ENCODE measurements at regions not wholly inside any gene's neighbourhood (a gene's known extent, or its start where the extent isn't known, plus 50 kb on each side); places are given as distances from the start of the nearest gene placed in this dataset.

- DNase-seq: no peak
Observed at GRCh38 chr21:26412885-26413284, 160.2 kb downstream of the CYYR1 start.

DNA sequence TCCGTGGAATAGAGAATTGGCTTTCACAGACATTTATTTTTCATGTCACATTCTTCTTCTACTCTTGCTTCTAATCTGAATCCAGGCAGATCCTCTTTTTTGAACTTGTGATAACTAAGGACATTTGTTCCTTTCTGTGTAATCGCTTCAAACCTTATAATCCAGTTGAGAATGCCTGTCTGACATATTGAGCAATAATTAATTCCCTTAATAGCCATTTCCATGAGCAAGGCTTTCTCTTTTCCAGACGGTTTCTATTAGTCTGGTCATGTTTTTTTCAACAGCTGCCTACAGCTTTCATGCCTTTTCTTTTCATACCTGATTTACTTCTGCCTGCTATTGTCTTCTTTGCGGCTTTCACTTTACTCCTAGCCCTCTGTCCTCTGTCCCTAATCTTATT, 163.4 kb downstream of the CYYR1 start:
- no peak for DNase-seq

DNA sequence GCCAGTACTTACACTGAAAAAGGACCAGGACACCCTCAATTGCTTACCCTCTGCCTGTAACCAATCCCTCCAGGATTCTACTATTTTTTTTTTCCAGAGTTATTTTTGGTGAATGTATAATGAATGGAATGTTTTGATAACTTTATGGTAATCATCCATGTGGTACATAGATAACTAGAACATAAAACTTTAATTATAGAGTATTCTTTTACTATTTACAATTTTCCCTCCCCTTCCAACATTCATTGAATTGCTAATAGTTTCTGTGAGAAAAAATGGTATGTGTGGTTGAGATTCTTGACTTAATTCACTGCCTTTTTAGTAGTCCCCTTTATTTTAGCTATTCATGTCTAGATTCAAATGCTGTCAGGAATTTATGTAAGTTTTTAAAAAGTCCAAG, 164.6 kb downstream of the CYYR1 start:
- DNase-seq: no peak

DNA sequence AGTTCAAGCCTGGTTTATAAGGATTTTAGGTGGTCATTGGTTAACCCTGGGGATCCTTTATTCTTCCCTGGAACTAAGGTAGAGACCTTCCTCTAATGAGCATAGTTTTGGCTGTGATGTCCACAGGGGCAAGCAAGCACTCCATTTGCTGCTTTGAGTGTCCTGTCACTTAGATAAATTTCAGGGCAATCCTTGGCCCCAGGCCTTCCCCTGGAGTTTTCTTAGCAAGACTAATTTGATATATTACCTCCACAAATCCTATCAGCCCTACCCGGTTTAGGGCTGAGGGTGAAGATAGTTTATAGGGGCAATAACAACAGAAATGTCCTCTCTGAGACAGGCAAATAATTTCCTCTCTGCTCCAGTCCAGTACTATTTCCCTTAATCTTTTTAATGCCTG, 166.6 kb downstream of the CYYR1 start:
- no peak for DNase-seq

GRCh38 chr21:26405735-26406361, 167.2 kb downstream of the CYYR1 start:
- DNase-seq: peak; percentile 14

DNA sequence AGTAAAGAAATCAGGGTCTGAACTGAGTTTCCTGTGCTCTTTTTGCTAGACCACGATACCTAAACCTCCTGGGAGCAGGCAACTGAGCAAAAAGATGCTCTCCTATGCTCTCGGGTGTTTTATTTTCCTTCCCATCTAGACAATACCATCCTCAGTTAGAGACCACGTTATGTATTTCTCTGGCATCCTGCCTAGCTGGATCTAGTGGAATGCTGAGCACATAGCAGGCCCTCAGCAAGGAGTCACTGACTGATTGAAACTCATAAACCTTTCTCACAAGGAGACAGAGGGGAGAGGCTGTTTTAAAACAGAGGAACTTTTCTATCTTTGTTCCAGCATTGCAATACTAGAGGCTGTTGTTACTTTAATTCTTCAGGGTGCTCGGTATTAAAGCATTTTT, 168.0 kb downstream of the CYYR1 start:
- no peak for DNase-seq

GRCh38 chr21:26404288-26404687, 168.8 kb downstream of the CYYR1 start:
- DNase-seq: no peak

DNA sequence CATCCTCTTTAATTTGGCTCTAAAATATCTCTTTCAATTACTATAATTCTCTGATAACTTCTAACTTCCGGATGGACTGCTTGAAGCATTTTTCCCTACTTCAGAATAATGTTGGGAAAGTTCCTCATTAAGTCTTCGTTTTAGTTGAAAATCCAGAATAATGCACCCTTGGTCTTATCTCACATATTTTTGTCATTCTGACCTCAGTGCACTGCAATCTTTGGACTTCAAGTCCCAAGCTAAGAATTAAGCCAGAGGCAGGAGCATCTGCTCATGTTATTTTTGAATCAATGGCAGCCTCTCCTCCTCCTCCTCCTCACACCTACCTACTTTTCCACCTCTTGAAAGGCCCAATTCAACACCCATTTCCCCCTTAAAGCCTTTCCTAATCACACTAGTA, 169.8 kb downstream of the CYYR1 start:
- no peak for DNase-seq

DNA sequence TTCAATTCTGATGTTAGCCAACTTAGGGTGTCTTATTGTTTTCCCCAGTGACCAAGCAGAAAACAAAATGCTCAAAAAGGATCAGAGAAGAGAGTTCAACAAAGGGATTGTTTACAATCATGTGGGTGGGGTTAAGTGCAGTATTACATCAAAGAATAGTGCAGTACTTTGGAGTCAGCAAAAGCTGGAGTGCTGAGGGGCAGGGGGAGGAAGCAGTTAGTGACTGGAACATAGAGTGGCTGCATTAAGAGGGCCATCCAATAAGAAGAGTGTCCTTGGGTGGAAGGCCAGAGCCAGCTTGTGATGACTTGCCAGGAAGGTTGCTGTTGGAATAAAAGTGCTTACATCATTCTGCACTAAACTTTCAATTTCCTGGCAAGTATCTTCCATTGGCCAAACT, 175.5 kb downstream of the CYYR1 start:
- DNase-seq: no peak

DNA sequence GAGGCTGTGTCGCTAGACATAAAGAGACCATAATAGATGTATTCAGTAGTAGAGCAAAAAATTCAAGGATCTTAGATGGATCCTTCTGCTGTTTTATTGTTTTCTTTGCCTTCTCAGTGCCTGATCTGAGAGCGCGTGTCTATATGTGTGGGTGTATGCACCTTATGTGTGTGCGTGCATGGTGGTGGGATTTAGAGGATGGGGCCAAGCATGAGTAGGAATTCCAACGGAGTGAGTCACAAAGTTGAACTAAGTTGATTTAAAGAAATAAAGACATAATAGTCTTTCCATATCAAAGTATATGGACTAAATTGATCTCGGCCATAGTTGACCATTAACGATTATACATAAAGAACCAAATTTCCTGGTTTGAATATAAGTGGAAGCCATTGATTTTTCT, 178.7 kb downstream of the CYYR1 start:
- DNase-seq: no peak

DNA sequence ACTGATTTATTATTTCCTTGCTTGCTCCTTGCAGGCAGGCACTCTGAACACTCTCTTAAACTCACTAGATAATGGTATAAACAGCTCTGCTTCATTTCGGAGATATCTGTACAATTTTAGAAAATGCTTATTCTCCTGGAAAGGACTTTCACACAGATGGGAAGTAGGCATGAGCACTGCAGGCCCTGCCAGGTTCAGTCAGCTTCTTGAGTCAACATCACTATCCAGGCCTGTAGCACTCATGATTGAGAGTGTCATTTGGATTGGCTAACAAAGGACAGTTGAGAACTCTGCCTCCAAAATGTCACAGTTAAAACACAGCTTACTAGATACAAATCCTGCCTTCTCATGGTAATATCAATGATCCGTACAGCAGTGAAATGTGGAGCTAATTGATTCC, 181.9 kb downstream of the CYYR1 start:
- no peak for DNase-seq

DNA sequence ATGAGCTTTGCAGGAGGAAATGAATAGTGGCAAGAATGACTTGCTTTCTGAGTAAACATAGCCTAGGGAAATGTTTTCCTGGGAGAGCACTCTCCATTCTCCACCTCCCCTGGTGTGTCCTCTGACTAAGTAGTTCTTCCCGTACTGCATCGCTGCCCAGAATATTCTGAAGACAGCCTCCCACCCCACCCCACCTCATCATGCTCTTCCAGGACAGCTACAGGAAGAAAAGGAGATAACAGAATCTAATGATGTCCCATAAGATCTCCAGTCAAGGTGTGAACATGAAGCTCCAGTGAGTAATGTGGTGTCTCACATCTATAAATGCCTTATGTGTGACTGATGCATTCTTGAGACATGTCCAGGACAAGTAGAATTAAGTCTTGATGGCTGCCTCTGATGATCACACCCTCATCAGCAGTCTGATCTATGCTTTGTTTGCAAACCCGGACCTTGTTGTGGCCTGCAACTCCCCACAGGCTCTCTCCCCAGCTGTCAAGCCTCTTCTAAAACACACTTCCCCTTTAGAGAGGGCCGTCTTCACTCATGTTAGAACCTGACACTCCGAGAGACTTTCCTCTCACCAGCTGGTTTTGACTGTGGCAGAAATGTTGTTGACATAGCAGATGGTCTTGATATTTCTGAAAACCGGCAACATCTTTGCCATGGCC, 183.0 kb downstream of the CYYR1 start:
- peak; percentile 13 for DNase-seq

- DNase-seq: no peak
Observed at GRCh38 chr21:26388731-26389231, 184.3 kb downstream of the CYYR1 start.

DNA sequence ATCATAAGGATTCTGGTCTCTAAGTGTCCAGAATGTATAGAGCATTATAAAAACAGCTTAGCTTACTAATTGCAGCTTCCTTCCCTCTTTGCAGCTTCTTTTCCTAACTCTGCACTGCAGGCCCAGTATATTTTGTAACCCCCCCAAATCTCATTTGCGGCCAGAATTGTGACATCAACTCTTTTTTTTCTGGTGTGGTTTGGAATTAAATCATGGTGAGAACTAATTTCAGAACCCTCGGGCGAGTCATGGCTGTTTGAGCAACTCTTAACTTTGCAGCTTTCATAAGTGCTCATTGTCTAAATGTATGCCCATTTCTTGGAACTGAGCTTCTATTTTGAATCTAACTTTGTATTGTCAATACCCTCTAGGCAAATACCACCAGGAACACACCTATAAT, 187.4 kb downstream of the CYYR1 start:
- no peak for DNase-seq

DNA sequence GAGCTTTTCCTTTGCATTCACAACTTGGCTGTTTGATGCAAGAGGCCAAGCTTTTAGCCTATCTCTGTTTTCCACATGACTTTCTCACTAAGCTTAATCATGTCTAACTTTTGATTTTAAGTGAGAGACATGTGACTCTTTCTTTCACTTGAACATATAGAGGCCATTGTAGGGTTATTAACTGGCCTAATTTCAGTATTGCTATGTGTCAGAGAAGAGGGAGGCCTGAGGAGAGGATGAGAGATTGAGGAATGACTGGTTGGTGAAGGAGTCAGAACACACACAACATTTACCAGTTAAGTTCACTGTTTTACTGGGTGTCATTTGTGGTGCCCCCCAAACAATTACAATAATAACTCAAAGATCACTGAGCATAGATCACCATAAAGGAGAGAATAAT, 193.5 kb downstream of the CYYR1 start:
- no peak for DNase-seq

DNA sequence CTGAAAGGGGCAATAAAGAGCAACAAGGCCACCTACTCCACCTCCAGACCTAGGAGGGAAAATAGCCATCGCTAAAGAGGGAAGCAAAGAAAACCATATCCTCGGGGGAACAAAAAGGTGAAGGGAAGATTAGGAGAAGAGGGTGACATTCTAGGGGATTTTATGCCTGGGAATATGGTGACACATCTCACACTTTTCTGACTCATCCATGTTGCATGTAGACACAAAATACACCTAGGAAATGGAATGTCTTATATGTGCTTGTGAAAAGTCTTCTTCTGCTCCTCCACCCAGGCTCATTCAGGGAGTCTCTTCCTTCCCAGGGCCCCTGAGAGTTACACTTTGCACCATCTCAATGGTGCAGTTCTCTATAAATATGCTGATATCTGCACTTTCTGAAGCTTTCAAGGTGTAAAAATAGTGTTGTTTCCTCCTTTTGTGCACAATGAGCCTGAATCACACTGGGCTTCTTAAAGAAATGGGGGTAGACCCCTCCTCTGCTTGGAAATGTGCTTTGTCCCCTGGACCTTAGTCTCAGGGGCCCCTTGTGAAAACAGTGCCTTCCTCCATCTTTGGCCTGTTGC, 195.9 kb downstream of the CYYR1 start:
- no peak for DNase-seq

DNA sequence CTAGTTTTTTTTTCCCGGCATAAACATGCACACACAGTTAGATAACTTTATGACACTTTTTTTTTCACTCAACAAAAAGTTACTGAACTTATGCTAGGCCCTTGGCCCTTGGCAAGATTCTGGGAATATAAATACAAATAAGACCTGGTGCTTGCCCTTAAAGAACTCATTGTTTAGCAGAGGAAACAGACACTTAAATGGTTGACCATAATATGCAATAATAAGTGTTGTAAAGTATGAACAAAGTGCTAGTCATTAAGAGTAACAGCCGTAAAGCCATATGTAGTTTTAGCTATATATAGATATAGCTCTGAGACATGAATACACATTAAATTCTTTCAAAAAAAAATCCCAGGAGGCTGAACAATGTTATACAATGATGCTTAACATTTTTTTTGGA, 198.3 kb downstream of the CYYR1 start:
- no peak for DNase-seq

DNA sequence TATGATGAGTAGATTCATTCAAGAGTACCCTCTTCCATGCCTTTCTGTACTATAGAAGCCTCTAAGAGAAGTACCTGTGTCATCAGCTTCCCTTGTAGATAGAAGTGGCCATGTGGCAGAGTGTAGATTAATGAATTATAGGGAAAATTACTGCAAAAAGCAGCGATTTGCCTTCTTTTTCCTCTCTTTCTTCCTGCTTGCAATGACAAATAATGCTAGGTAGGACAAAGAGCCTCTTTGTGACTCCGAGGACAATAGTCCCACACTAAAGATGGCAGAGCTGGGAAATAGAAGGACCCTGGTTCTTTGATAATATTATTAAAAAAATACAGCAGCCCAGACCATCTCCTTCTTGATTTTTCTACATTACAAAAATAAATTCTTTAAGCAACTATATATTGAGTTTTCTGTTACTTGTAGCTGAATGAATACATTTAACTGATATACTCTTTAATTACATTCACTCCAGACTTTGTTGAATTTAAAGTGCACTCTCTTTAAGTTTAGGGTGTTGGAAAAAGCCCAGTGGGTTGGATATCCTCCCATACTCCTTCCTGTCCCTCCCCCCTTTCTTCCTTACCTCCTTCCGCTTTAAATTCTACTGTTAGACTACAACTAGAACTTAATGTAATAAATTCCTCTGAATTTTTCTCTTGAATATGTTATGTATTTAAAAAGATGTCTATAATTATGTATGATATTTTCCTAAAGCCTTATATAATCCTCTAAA, 198.2 kb upstream of the APP start:
- DNase-seq: no peak

DNA sequence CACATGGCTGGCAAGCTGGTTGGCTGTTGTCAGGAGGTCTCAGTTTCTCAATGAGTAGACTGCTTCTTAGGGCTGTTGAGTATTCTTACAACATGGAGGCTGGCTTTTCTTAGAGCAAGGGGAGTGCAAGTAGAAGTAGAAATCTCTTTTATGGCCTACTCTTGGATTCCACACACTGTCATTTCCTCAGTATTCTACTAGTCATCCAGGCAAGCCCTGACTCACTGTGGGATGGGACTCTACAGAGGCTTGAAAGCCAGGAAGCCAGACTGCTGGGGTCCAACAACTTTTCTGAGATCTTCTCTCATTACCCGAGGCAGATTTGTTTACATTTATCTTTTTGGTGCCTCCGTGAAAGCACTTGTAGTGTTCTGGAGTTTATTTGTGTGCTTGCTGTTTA, 196.2 kb upstream of the APP start:
- no peak for DNase-seq

DNA sequence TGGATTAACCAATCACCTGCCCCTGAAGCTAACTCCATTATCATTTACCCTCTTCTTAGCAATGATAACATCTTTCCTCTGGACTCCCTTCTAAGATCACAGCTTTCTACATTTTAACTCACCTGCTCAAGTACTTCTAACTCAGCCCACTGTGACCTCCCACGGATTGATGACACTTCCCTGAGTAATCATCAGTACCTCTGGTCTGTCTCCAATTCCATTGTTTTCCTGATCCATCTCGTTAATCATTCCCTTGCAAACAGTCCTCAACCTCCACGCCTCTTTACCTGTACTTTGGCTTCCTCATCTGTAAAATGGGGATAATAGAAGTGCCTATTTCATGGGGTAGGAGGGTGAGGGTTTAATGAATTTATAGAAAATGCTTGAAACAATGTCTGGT, 195.3 kb upstream of the APP start:
- DNase-seq: no peak

DNA sequence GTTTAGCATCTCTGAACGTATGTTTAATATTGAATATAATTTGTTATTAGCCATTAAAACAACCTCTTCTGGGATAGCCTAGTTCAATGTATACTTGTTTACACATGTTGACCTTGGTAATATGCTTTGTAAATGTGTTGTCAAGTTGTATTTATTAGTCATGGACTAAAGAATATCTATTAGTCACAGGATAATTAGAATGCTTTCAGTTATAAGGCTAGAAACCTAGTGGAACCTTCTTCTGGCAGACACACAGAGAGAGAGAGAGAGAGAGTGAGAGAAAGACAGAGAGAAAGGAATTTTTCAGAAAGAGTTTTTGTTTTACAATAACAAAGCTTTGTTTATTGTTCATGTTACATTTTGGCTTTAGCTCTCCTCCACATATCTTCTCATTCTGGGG, 181.1 kb upstream of the APP start:
- no peak for DNase-seq

DNA sequence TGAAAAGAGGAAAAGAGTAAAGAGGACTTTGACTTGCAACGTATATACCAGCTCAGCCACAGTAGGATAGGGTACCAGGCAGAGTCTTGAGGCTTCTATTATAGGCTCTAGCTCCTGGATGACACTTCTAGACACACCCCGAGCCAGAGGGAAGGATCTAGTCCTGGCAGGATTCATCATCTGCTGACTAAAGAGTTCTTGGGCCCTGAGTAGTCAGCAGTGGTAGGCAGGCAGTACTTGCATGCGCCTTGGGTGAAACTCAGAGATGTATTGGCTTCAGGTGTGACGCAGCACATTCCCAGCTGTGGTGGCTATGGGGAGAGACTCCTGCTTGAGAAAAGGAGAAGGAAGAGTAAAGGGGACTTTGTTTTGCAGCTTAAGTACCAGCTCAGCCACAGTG, 162.3 kb upstream of the APP start:
- no peak for DNase-seq

- DNase-seq: no peak
Observed at GRCh38 chr21:26331205-26331980, 160.8 kb upstream of the APP start.

Data from RPMI8226 (cell line).